GM23338 (cell line): ENCODE measurements at regions not wholly inside any gene's neighbourhood (a gene's known extent, or its start where the extent isn't known, plus 50 kb on each side); places are given as distances from the start of the nearest gene placed in this dataset.

Experiments
- ATAC-seq: fragments of 200-7000 bp; cut with Tn5 transposase; 3 replicates; pipeline ENCODE4 v1.9.1; 2020
- DNase-seq: peaks from one replicate; pipeline ENCODE4 v3.0.0-alpha.2; 2015; ENCODE audit warnings: low spot score
- H2AFZ ChIP-seq: fragments of 200-600 bp; sonication (generic); 2 replicates; pipeline ENCODE4 v1.8.0; 2016; ENCODE audit warnings: antibody characterized with exemption, mild to moderate bottlenecking, moderate library complexity
- H3F3A ChIP-seq: fragments of 200-600 bp; sonication (generic); replicated peaks from 2 replicates; pipeline ENCODE4 v1.8.0; 2017; ENCODE audit warnings: antibody characterized with exemption, mixed run types, low read depth
- H3K27ac ChIP-seq: fragments of 200-600 bp; sonication (generic); 2 replicates; pipeline ENCODE4 v1.6.1; 2016; ENCODE audit warnings: low read depth
- H3K27me3 ChIP-seq: fragments of 200-600 bp; sonication (generic); 2 replicates; pipeline ENCODE4 v1.8.0; 2016; ENCODE audit warnings: mild to moderate bottlenecking, mixed run types, moderate library complexity; ENCODE audit not compliant: insufficient read depth
- H3K36me3 ChIP-seq: fragments of 200-600 bp; sonication (generic); 2 replicates; pipeline ENCODE4 v1.8.0; 2016; ENCODE audit warnings: mild to moderate bottlenecking; ENCODE audit not compliant: insufficient read depth
- H3K4me1 ChIP-seq: fragments of 200-600 bp; sonication (generic); 2 replicates; pipeline ENCODE4 v1.8.0; 2016; ENCODE audit warnings: mild to moderate bottlenecking, moderate library complexity; ENCODE audit not compliant: insufficient read depth
- H3K4me2 ChIP-seq: fragments of 200-600 bp; sonication (generic); 2 replicates; pipeline ENCODE4 v1.7.1; 2017; ENCODE audit warnings: mixed run types
- H3K4me3 ChIP-seq: fragments of 200-600 bp; sonication (generic); 2 replicates; pipeline ENCODE4 v1.6.1; 2016; ENCODE audit warnings: mixed run types
- H3K79me2 ChIP-seq: fragments of 200-600 bp; sonication (generic); replicated peaks from 2 replicates; pipeline ENCODE4 v1.8.0; 2017; ENCODE audit warnings: mild to moderate bottlenecking; ENCODE audit not compliant: insufficient read depth
- H3K9me2 ChIP-seq: fragments of 200-600 bp; sonication (generic); 2 replicates; pipeline ENCODE4 v1.8.0; 2017; ENCODE audit not compliant: insufficient read depth
- H4K20me1 ChIP-seq: fragments of 200-600 bp; sonication (generic); replicated peaks from 2 replicates; pipeline ENCODE4 v1.8.0; 2017; ENCODE audit warnings: mild to moderate bottlenecking; ENCODE audit not compliant: insufficient read depth
- H3K27ac Mint-ChIP-seq: 2 replicates; pipeline ENCODE4 v1.8.0; 2020; ENCODE audit warnings: inconsistent platforms, mild to moderate bottlenecking, moderate library complexity, mixed read lengths
- H3K27me3 Mint-ChIP-seq: 3 replicates; pipeline ENCODE4 v1.8.0; 2022; ENCODE audit warnings: low read depth, mild to moderate bottlenecking, moderate library complexity, mixed read lengths, inconsistent platforms; ENCODE audit not compliant: insufficient read depth, poor library complexity
- H3K36me3 Mint-ChIP-seq: 3 replicates; pipeline ENCODE4 v1.8.0; 2021; ENCODE audit warnings: low read depth, mild to moderate bottlenecking, inconsistent platforms, moderate library complexity, mixed read lengths
- H3K4me1 Mint-ChIP-seq: 3 replicates; pipeline ENCODE4 v1.8.0; 2020; ENCODE audit warnings: mild to moderate bottlenecking, inconsistent platforms, mixed read lengths
- H3K4me3 Mint-ChIP-seq: 3 replicates; pipeline ENCODE4 v1.8.0; 2021; ENCODE audit warnings: moderate library complexity, mild to moderate bottlenecking, inconsistent platforms, mixed read lengths
- H3K9me3 Mint-ChIP-seq: 3 replicates; pipeline ENCODE4 v1.8.0; 2020; ENCODE audit warnings: moderate library complexity, mild to moderate bottlenecking, inconsistent platforms, mixed read lengths
- CTCF ChIP-seq, 2 experiments: fragments of 200-600 bp in 1 of 2; sonication (generic) in 1 of 2; conservative IDR thresholded peaks; 2 replicates each; pipeline versions ENCODE4 v1.5.1 to v1.6.1; 2016 to 2017; ENCODE audit warnings: antibody characterized with exemption in 2 of 2, low read depth in 2 of 2, mild to moderate bottlenecking in 2 of 2, moderate library complexity in 1 of 2
- ETS1 ChIP-seq: IDR thresholded peaks from 2 replicates; pipeline ENCODE4 v1.6.1; 2016; ENCODE audit warnings: antibody characterized with exemption
- EZH2phosphoT487 ChIP-seq: fragments of 200-600 bp; sonication (generic); IDR thresholded peaks from one replicate; pipeline ENCODE4 v1.8.1; 2018; ENCODE audit warnings: antibody characterized with exemption; ENCODE audit not compliant: unreplicated experiment
- JUNB ChIP-seq: IDR thresholded peaks from one replicate; pipeline ENCODE4 v1.6.1; 2016; ENCODE audit warnings: antibody characterized with exemption; ENCODE audit not compliant: unreplicated experiment
- REST ChIP-seq: IDR thresholded peaks from one replicate; pipeline ENCODE4 v1.6.1; 2018; ENCODE audit warnings: antibody characterized with exemption; ENCODE audit not compliant: unreplicated experiment
- ZNF114 ChIP-seq: fragments of 250-450 bp; sonication (Bioruptor Pico); IDR thresholded peaks from 2 replicates; pipeline ENCODE4 v1.5.0; 2020; ENCODE audit warnings: mild to moderate bottlenecking, moderate library complexity
- ZNF331 ChIP-seq: fragments of 250-450 bp; sonication (Bioruptor Pico); IDR thresholded peaks from 2 replicates; pipeline ENCODE4 v1.5.0; 2020; ENCODE audit warnings: low read depth, mild to moderate bottlenecking, moderate library complexity

GRCh38 chr6:166751051-166751595 lies 124.1 kb upstream of the RPS6KA2 start (continued):
- TF ChIP-seq REST: no peak
- TF ChIP-seq ZNF331 (CRISPR knock-in tag): no peak
- TF ChIP-seq ETS1: no peak
- peak in 1 of 2 experiments; percentile 25; a peak in 1 of 4 replicates for TF ChIP-seq CTCF (conservative IDR thresholded peaks at IDR 0.05; ENCODE audit: low read depth in 2 of 2)
- TF ChIP-seq EZH2phosphoT487: no peak

GRCh38 chr6:166750108-166750793 lies 123.2 kb upstream of the RPS6KA2 start:
- no peak overlapping the region for H3K27ac Mint-ChIP-seq
- H3K9me3 Mint-ChIP-seq: no peaks in the 10 kb centered on the region
- peaks cover 34% of the 10 kb centered on the region for H3K4me1 ChIP-seq
- peak; percentile 8 for ATAC-seq
- TF ChIP-seq ZNF114 (CRISPR knock-in tag) (no peak), JUNB (no peak), EZH2phosphoT487 (no peak), REST (no peak)
- H3K4me2 ChIP-seq: no peak overlapping the region
- H3K79me2 ChIP-seq: no peaks in the 10 kb centered on the region
- no peak overlapping the region for H3K4me3 ChIP-seq
- 0 out of 2 replicates have a peak overlapping the region, but pooled peaks have one; percentile 45 for H3K27ac ChIP-seq
- 0 out of 2 replicates have a peak, but pooled peaks cover 3% of the 10 kb centered on the region for H3F3A ChIP-seq
- H3K9me2 ChIP-seq: no peaks in the 10 kb centered on the region
- H3K4me1 Mint-ChIP-seq: peaks cover 54% of the 10 kb centered on the region
- no peaks in the 10 kb centered on the region; the same call in 1 of the 2 replicates for H4K20me1 ChIP-seq
- H3K4me3 Mint-ChIP-seq: no peak overlapping the region; the same call in 2 of the 3 replicates
- no peaks in the 10 kb centered on the region for H3K27me3 ChIP-seq
- no peak overlapping the region for H2AFZ ChIP-seq
- no peaks in the 10 kb centered on the region for H3K36me3 ChIP-seq
- H3K27me3 Mint-ChIP-seq: peaks cover 17% of the 10 kb centered on the region
- DNase-seq: no peak
- no peaks in the 10 kb centered on the region for H3K36me3 Mint-ChIP-seq
